ENCODE measurements at regions not wholly inside any gene's neighbourhood (a gene's known extent, or its start where the extent isn't known, plus 50 kb on each side); places are given as distances from the start of the nearest gene placed in this dataset.

DNA sequence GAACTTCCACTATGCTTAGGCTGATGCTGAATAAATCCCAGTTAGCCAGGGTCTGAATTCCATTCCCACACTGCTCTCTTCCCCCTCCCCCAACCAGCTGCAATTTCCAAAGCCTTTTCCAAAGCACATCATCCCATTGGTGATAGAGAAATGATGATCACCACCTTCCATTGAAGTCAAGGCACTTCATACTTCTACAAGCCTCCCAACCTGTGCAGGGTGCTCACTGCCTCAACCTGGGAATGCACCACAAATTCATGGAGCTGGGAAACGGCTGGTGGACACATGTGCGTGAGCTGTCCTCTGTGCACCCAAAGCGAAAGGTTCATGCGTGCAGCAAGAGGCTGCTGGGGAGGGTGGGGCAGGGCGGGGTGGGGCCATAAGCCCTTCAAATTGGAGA, 302.7 kb upstream of the IRX3 start:
- Histone ChIP-seq H3K27me3 (ENCODE audit: insufficient read depth) (peaks cover 26% of the 10 kb centered on the region), H3K4me1 (ENCODE audit: insufficient read depth) (peaks cover 41% of the 10 kb centered on the region), H2AFZ (no peak overlapping the region), H3K27ac (ENCODE audit: low read depth) (no peak overlapping the region), H3K9me2 (ENCODE audit: insufficient read depth) (no peaks in the 10 kb centered on the region), H3K79me2 (replicated peaks; ENCODE audit: insufficient read depth) (no peaks in the 10 kb centered on the region), H3K4me3 (no peak overlapping the region), H3K4me2 (no peak overlapping the region), H3F3A (replicated peaks; ENCODE audit: low read depth) (no peaks in the 10 kb centered on the region), H3K36me3 (ENCODE audit: insufficient read depth) (no peaks in the 10 kb centered on the region), H4K20me1 (replicated peaks; ENCODE audit: insufficient read depth) (no peaks in the 10 kb centered on the region)
- H3K36me3 Mint-ChIP-seq (ENCODE audit: low read depth): no peaks in the 10 kb centered on the region
- H3K27ac Mint-ChIP-seq: no peak overlapping the region
- no peak overlapping the region for H3K4me3 Mint-ChIP-seq
- TF ChIP-seq ZNF331 (CRISPR knock-in tag; IDR thresholded peaks at IDR 0.05; ENCODE audit: low read depth) (no peak), CREB1 (CRISPR knock-in tag; IDR thresholded peaks at IDR 0.05; ENCODE audit: low read depth) (no peak), JUNB (IDR thresholded peaks at IDR 0.05; ENCODE audit: unreplicated experiment) (no peak), NANOG (IDR thresholded peaks at IDR 0.05; ENCODE audit: borderline replicate concordance) (no peak), ZNF114 (CRISPR knock-in tag; IDR thresholded peaks at IDR 0.05) (no peak), POLR2AphosphoS5 (IDR thresholded peaks at IDR 0.05; ENCODE audit: low read depth) (no peak), EZH2 (IDR thresholded peaks at IDR 0.05; ENCODE audit: low read depth, unreplicated experiment) (no peak)
- TF ChIP-seq, protein P1, sequence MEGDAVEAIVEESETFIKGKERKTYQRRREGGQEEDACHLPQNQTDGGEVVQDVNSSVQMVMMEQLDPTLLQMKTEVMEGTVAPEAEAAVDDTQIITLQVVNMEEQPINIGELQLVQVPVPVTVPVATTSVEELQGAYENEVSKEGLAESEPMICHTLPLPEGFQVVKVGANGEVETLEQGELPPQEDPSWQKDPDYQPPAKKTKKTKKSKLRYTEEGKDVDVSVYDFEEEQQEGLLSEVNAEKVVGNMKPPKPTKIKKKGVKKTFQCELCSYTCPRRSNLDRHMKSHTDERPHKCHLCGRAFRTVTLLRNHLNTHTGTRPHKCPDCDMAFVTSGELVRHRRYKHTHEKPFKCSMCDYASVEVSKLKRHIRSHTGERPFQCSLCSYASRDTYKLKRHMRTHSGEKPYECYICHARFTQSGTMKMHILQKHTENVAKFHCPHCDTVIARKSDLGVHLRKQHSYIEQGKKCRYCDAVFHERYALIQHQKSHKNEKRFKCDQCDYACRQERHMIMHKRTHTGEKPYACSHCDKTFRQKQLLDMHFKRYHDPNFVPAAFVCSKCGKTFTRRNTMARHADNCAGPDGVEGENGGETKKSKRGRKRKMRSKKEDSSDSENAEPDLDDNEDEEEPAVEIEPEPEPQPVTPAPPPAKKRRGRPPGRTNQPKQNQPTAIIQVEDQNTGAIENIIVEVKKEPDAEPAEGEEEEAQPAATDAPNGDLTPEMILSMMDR (conservative IDR thresholded peaks at IDR 0.05; ENCODE audit: low read depth in 2 of 2): no peak
- H3K4me1 Mint-ChIP-seq: peaks cover 63% of the 10 kb centered on the region
- peaks cover 18% of the 10 kb centered on the region for H3K27me3 Mint-ChIP-seq (ENCODE audit: insufficient read depth, low read depth, poor library complexity)
- no peaks in the 10 kb centered on the region for H3K9me3 Mint-ChIP-seq
- ATAC-seq (no peak), DNase-seq (ENCODE audit: low spot score) (peak; percentile 47)

DNA sequence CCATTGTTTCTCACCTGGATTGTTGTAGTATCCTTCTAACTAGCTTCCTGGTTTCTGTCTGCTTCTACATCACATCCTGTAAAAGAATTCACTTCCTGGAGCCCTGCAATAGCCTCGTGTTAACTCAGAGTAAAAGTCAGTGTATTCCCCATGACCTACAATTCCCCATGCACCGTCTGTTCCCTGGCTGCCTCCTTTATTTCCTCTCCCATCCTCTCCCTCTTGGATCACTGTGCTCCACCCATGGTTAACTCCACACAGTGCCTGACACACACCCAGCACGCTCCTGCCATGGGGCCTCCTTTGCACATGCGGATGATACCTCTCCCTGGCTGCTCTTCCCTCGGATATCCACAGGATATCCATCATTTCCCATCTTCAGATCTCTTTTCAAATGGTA, 301.4 kb upstream of the IRX3 start:
- Histone ChIP-seq H3K79me2 (replicated peaks; ENCODE audit: insufficient read depth) (no peaks in the 10 kb centered on the region), H3K27ac (ENCODE audit: low read depth) (no peak overlapping the region), H3K4me1 (ENCODE audit: insufficient read depth) (peaks cover 39% of the 10 kb centered on the region), H4K20me1 (replicated peaks; ENCODE audit: insufficient read depth) (no peaks in the 10 kb centered on the region), H3K27me3 (ENCODE audit: insufficient read depth) (peaks cover 13% of the 10 kb centered on the region; the same call in 1 of the 2 replicates), H2AFZ (no peak overlapping the region), H3F3A (replicated peaks; ENCODE audit: low read depth) (no peaks in the 10 kb centered on the region), H3K36me3 (ENCODE audit: insufficient read depth) (no peaks in the 10 kb centered on the region), H3K9me2 (ENCODE audit: insufficient read depth) (no peaks in the 10 kb centered on the region), H3K4me2 (no peak overlapping the region), H3K4me3 (no peak overlapping the region)
- H3K36me3 Mint-ChIP-seq (ENCODE audit: low read depth): no peaks in the 10 kb centered on the region
- H3K27ac Mint-ChIP-seq: no peak overlapping the region
- no peaks in the 10 kb centered on the region for H3K9me3 Mint-ChIP-seq
- DNase-seq (ENCODE audit: low spot score) (no peak), ATAC-seq (no peak)
- no peak overlapping the region for H3K4me3 Mint-ChIP-seq
- peaks cover 56% of the 10 kb centered on the region for H3K4me1 Mint-ChIP-seq
- H3K27me3 Mint-ChIP-seq (ENCODE audit: insufficient read depth, low read depth, poor library complexity): peaks cover 16% of the 10 kb centered on the region
- TF ChIP-seq EZH2 (IDR thresholded peaks at IDR 0.05; ENCODE audit: low read depth, unreplicated experiment) (no peak), ZNF114 (CRISPR knock-in tag; IDR thresholded peaks at IDR 0.05) (no peak), STAT1 (IDR thresholded peaks at IDR 0.05; ENCODE audit: unreplicated experiment) (no peak), ZNF462 (CRISPR knock-in tag; IDR thresholded peaks at IDR 0.05) (no peak), NANOG (IDR thresholded peaks at IDR 0.05; ENCODE audit: borderline replicate concordance) (no peak), CREB1 (CRISPR knock-in tag; IDR thresholded peaks at IDR 0.05; ENCODE audit: low read depth) (no peak)
- TF ChIP-seq, protein P2, sequence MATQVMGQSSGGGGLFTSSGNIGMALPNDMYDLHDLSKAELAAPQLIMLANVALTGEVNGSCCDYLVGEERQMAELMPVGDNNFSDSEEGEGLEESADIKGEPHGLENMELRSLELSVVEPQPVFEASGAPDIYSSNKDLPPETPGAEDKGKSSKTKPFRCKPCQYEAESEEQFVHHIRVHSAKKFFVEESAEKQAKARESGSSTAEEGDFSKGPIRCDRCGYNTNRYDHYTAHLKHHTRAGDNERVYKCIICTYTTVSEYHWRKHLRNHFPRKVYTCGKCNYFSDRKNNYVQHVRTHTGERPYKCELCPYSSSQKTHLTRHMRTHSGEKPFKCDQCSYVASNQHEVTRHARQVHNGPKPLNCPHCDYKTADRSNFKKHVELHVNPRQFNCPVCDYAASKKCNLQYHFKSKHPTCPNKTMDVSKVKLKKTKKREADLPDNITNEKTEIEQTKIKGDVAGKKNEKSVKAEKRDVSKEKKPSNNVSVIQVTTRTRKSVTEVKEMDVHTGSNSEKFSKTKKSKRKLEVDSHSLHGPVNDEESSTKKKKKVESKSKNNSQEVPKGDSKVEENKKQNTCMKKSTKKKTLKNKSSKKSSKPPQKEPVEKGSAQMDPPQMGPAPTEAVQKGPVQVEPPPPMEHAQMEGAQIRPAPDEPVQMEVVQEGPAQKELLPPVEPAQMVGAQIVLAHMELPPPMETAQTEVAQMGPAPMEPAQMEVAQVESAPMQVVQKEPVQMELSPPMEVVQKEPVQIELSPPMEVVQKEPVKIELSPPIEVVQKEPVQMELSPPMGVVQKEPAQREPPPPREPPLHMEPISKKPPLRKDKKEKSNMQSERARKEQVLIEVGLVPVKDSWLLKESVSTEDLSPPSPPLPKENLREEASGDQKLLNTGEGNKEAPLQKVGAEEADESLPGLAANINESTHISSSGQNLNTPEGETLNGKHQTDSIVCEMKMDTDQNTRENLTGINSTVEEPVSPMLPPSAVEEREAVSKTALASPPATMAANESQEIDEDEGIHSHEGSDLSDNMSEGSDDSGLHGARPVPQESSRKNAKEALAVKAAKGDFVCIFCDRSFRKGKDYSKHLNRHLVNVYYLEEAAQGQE (IDR thresholded peaks at IDR 0.05; ENCODE audit: unreplicated experiment): no peak
